HG03439 (cell line): ENCODE measurements at regions not wholly inside any gene's neighbourhood (a gene's known extent, or its start where the extent isn't known, plus 50 kb on each side); places are given as distances from the start of the nearest gene placed in this dataset.

Source experiments
- ATAC-seq: cut with Tn5 transposase; IDR thresholded peaks from one replicate; pipeline ENCODE4 v1.9.1; 2021; ENCODE audit warnings: mild to moderate bottlenecking, moderate library complexity; ENCODE audit not compliant: unreplicated experiment

DNA sequence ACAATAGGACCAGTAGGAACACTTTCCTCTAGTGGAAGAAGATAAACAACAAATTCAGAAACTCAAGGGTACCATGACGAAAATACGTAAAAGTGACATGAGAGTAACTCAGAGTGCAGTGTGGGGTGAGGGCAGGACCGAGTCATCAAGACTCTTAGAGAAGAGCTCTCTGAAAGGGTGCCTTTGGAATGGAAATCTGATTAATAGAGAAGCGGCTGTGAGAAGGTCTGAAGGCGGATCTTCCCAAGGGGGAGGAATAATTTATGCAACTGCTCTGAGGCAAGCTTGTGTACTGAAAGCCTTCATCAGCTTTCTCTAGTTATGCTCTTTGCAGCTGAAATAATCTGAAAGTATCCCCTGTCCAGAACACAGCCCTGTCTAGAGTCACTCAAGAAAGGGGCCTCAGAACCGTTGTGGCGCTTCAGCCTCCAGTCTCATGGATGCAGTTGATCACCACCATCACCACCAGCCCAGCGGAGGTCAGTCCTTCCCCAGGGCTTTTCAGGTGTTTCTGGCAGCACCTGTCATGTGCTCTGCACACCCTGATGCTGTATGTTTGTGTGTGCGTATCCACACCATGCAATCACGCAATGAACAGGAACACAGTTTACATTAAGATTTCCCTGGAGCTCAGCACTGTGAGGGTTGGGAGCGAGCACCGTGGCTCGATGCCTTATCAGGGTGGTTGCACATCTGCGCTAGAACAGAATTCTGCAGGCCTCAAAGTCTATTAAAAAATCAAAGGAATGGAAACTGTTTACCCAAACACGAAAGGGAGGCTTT is 396.5 kb downstream of the SMOC2 start:
- no peak for ATAC-seq

GRCh38 chr6:168835991-168836390 is 395.0 kb downstream of the SMOC2 start:
- no peak for ATAC-seq

DNA sequence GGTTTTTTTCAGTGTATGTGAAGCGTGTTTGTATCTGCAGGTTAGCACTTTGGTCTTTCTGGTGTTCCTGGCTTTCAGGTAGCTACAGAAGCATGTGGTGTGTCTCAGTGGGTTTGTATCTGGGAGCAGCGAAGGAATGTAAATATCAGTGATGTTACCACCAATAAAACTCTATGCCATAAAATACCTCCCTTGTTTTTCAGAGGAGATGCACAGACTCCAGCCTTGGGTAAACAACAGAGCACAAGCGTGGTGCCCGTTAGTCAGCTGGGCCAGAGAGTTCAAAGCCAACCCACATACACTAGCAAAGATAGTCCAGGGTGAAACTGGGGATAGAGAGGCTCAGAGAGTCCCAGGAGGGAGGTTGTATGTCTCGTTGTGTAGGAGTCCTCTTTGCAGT is 393.8 kb downstream of the SMOC2 start:
- no peak for ATAC-seq

DNA sequence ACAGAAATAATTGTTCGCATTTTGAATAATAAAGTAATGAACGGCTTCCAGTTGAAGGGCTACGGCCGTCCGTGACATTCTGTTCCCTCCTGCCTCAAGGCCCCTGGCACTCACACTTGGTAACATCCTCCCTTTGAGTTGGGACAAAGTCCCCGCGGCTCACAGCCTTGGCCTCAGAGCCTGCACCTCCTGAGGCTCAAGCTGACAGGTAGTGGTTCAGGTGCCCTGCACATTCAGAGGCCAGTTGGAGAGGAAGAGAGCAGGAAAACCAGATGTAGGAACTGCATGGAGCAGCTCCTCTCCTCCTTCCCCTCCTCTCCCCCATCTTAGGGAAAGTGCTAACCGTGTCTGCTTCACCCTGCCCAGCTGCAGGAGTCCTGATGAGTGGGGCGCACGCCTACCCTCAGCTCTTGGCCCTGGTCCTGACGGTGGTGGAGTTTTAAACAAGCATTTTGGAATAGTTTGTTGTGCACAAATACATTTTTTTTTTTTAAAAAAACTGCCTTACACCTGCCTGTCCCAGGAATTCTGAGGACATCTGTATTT is 393.1 kb downstream of the SMOC2 start:
- ATAC-seq, result no peak

- ATAC-seq, result no peak
These were observed 387.8 kb downstream of the SMOC2 start for GRCh38 chr6:168828800-168829199.

DNA sequence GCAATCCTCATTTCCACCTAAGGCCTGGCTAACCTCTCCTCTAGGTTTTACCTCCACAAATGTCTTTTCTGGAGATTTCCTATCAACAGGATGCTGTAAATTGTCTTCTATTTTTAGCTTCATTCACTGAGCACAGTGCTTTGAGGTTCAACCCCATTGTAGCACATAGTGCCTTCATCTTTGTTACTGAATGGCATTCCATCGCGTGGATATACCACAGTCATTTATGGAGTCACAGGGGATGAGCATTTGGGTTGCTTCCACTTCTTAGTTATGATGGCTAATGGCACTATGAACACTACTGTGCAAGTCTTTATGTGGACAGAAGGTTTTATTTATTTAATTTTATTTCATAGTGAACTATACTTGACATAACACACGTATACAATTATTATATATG is 387.1 kb downstream of the SMOC2 start:
- no peak for ATAC-seq

DNA sequence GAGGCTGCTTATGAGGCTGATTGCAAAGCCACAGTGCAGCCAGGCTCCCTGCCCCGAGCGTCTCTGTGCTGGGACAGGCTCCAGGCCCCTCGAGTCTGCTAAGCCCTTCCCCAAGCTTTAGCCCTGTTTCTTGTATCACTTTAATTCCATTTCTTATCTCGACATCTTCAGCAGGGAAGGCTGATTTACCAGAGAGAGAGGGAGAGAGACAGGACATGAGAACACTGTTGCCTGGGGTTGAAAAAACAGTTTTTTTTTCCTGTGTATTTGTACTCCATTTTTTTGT is 386.5 kb downstream of the SMOC2 start:
- ATAC-seq, result no peak

GRCh38 chr6:168826726-168827585 is 386.0 kb downstream of the SMOC2 start:
- no peak for ATAC-seq

- no peak for ATAC-seq
These were observed 385.1 kb downstream of the SMOC2 start for GRCh38 chr6:168826078-168826390.

- ATAC-seq, result no peak
These were observed 384.5 kb downstream of the SMOC2 start for GRCh38 chr6:168825226-168826077.

- no peak for ATAC-seq
These were observed 382.6 kb downstream of the SMOC2 start for GRCh38 chr6:168823397-168824212.

DNA sequence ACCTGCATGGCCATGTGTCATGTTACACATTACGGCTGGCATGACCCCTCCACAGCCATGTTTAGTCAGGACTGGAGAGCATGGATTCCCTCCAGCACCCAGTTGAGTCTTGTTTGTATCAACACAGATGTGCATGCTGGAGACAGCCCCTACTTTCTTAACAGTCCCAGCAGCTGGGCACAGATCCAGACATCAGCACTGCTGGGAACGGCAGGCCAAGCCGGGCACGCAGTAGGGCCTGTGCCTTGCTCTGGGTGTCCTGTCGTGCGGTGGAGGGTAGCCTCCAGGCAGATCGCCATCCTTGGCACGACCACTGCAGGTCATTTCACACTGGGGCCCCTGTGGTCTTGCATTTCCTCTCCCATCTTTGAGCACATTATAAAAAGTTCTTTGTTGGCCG is 381.4 kb downstream of the SMOC2 start:
- ATAC-seq, result no peak

DNA sequence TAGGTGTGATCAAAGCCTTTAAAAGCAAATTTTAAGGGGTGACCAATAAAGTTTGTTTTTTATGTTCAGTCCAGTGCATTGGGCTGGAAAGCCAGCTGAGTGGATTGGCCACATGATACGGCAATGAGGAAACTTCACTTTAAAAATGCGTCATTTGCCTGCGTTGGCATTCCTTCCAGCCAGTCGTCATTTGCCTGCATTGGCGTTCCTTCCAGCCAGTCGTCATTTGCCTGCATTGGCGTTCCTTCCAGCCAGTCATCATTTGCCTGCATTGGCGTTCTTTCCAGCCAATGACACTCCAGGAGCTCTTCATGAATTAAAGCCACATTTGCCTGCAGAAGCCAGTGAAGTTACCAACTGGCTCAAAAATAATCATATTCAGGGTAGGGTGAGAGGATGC is 378.6 kb downstream of the SMOC2 start:
- ATAC-seq, result no peak

- no peak for ATAC-seq
These were observed 376.7 kb downstream of the SMOC2 start for GRCh38 chr6:168817558-168818159.

DNA sequence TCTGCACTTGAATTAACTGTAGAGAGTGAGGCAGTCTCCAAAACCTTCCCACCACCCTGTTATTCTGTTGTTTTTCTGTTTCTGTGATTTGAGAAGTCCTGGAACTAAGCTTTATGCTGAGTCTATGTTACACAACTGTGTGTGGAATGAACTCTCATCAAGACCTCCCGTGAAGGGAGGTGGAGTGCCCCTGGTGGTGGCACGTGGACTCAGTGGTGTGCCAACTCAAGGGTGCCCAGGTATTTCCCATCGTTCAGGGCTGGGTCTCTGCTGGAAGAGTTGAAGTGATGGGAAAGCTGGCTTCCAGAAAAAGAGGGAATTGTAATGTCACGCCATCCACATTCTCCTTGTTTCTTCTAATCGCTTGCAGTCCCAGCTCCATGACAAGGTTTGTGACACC is 374.2 kb downstream of the SMOC2 start:
- ATAC-seq, result no peak

- ATAC-seq, result no peak
These were observed 367.2 kb downstream of the SMOC2 start for GRCh38 chr6:168808232-168808631.

DNA sequence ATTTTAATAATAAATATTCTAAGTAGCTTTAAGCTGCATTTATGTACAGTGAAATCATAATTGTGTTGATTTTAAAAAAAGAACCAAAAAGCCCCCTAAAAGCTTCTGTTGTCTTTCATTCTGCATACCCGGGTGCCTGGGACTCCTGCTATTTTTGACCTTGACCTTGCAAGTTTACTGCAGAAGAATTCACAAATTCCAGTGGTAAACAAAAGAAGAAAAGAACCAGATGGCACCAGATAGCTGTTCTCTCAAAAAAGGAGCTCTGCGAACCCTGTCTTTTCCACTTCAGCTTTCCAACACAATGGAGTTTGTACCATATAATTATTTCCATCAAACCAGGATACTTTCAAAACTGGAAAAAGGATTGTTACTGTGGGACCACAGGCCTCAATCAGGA is 363.3 kb downstream of the SMOC2 start:
- no peak for ATAC-seq

GRCh38 chr6:168803874-168804273 is 362.9 kb downstream of the SMOC2 start:
- ATAC-seq, result no peak

DNA sequence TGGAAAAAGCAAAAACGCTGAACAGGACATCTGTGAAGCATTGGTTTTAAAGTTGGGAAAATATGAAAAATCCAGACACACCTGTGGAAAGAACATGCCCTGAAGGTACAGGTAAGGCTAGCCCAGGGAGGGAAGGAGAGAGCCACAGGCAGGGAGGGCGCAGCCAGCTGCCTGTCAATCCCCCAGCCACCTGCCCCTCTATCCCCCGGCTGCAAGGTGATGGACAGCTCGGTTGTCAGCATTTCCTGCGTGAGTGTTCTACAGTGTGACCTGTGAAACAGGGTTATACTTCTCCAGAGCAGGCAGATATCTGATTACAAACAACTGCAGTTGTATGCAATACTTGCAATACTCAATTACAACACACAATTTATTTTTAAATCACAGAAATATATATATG is 358.1 kb downstream of the SMOC2 start:
- no peak for ATAC-seq

GRCh38 chr6:168796106-168796505 is 355.1 kb downstream of the SMOC2 start:
- ATAC-seq, result no peak
